Hepatocyte (in vitro differentiated cells): ENCODE measurements at regions not wholly inside any gene's neighbourhood (a gene's known extent, or its start where the extent isn't known, plus 50 kb on each side); places are given as distances from the start of the nearest gene placed in this dataset.

Source experiments
- DNase-seq: peaks from one replicate; pipeline ENCODE4 v3.0.0-alpha.2; 2016; ENCODE audit warnings: low spot score
- H2AFZ ChIP-seq: fragments of 200-600 bp; sonication (generic); 2 replicates; pipeline ENCODE4 v1.6.0; 2016; ENCODE audit warnings: antibody characterized with exemption, mild to moderate bottlenecking
- H3K27ac ChIP-seq: fragments of 200-600 bp; sonication (generic); 2 replicates; pipeline ENCODE4 v1.5.1; 2016; ENCODE audit warnings: mild to moderate bottlenecking
- H3K27me3 ChIP-seq: fragments of 200-600 bp; sonication (generic); 2 replicates; pipeline ENCODE4 v1.6.1; 2016
- H3K36me3 ChIP-seq: fragments of 200-600 bp; sonication (generic); replicated peaks from 2 replicates; pipeline ENCODE4 v1.5.1; 2016; ENCODE audit warnings: low read depth; ENCODE audit not compliant: insufficient read depth
- H3K4me1 ChIP-seq: fragments of 200-600 bp; sonication (generic); 2 replicates; pipeline ENCODE4 v1.5.1; 2016; ENCODE audit warnings: mild to moderate bottlenecking, moderate library complexity; ENCODE audit not compliant: insufficient read depth
- H3K4me2 ChIP-seq: fragments of 200-600 bp; sonication (generic); 2 replicates; pipeline ENCODE4 v1.6.0; 2016
- H3K4me3 ChIP-seq: fragments of 200-600 bp; sonication (generic); 2 replicates; pipeline ENCODE4 v1.5.1; 2016; ENCODE audit warnings: mild to moderate bottlenecking
- H3K79me2 ChIP-seq: fragments of 200-600 bp; sonication (generic); 2 replicates; pipeline ENCODE4 v1.6.0; 2017; ENCODE audit warnings: mild to moderate bottlenecking
- H3K9me2 ChIP-seq: fragments of 200-600 bp; sonication (generic); replicated peaks from 2 replicates; pipeline ENCODE4 v1.6.0; 2017; ENCODE audit warnings: mild to moderate bottlenecking; ENCODE audit not compliant: insufficient read depth
- H3K9me3 ChIP-seq: fragments of 200-600 bp; sonication (generic); 2 replicates; pipeline ENCODE4 v1.5.1; 2016; ENCODE audit warnings: low read depth, mild to moderate bottlenecking
- H4K20me1 ChIP-seq: fragments of 200-600 bp; sonication (generic); 2 replicates; pipeline ENCODE4 v1.6.0; 2016; ENCODE audit warnings: mild to moderate bottlenecking; ENCODE audit not compliant: insufficient read depth, poor library complexity, severe bottlenecking
- CTCF ChIP-seq: fragments of 200-600 bp; sonication (generic); IDR thresholded peaks from 2 replicates; pipeline ENCODE4 v1.5.1; 2016; ENCODE audit warnings: antibody characterized with exemption, mild to moderate bottlenecking; ENCODE audit not compliant: poor library complexity
- EZH2 ChIP-seq: fragments of 200-600 bp; sonication (generic); IDR thresholded peaks from 2 replicates; pipeline ENCODE4 v1.6.1; 2016; ENCODE audit warnings: antibody characterized with exemption, mild to moderate bottlenecking, borderline replicate concordance
- EZH2phosphoT487 ChIP-seq: fragments of 200-600 bp; sonication (generic); IDR thresholded peaks from one replicate; pipeline ENCODE4 v1.6.1; 2018; ENCODE audit warnings: antibody characterized with exemption, mild to moderate bottlenecking, low read depth, moderate library complexity; ENCODE audit not compliant: unreplicated experiment, severe bottlenecking
- WGBS: methylation state at CpG from one replicate; pipeline ENCODE4 v1.1.6; 2016; ENCODE audit warnings: low lambda C conversion rate; ENCODE audit errors: missing lambda C conversion rate; 5-methylcytosine and 5-hydroxymethylcytosine counted together

DNA sequence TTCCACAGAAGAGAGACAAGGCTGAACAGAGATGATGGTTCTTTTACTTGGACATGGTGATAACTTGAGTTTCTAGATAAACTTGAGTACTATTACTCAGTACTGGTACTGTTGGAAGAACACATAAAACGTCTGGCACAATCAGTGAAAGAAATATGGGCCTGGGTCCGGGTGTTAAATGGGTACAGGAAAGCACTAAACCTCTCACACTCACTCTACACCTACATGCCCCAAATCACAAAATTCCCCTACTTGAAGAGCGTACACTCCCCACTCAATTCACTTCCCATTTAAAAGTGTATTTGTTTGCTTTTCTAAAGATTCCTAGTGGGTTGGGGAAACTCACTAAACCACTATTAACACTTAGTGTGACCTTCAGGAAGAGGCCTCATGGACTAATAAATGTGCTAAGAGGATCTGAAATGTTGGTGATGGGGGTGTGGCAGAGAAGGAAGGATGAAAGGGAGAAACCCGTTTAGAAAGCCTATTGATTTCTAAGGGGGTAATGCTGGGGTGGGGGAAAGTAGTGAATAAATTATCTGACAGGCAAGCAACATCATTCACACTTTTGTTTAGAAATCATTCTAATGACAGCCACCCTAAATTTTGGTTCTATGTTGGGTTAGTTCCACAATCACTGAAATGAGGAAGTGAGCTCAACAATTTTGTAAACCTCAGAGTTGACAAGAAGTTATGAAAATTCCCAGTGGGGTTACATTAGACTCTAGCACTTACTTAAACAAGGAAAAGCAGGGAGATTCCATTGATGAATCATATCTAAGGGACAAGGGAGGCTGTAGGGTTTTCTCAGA is 222.6 kb upstream of the MARCKS start:
- H3K9me2 ChIP-seq: no peaks in the 10 kb centered on the region
- H3K79me2 ChIP-seq: no peaks in the 10 kb centered on the region
- H3K27me3 ChIP-seq: no peaks in the 10 kb centered on the region
- no peaks in the 10 kb centered on the region for H3K36me3 ChIP-seq
- no peak for DNase-seq
- no peak overlapping the region for H2AFZ ChIP-seq
- no peak overlapping the region for H3K4me3 ChIP-seq
- H3K9me3 ChIP-seq: no peaks in the 10 kb centered on the region
- no peaks in the 10 kb centered on the region for H4K20me1 ChIP-seq
- no peak overlapping the region for H3K4me2 ChIP-seq
- H3K4me1 ChIP-seq: peaks cover 34% of the 10 kb centered on the region
- TF ChIP-seq EZH2phosphoT487 (no peak), EZH2 (no peak), CTCF (no peak)
- peak overlapping the region; percentile 65 for H3K27ac ChIP-seq
- WGBS: 70% methylated on average over 4 of the region's 4 CpGs

GRCh38 chr6:113635222-113635986 is 221.7 kb upstream of the MARCKS start:
- Histone ChIP-seq H4K20me1 (no peaks in the 10 kb centered on the region), H3K4me3 (no peak overlapping the region), H3K9me2 (no peaks in the 10 kb centered on the region), H3K27me3 (no peaks in the 10 kb centered on the region), H3K4me2 (peak overlapping the region; percentile 7), H3K79me2 (no peaks in the 10 kb centered on the region), H2AFZ (no peak overlapping the region), H3K27ac (peak overlapping the region; percentile 65), H3K4me1 (peaks cover 34% of the 10 kb centered on the region), H3K9me3 (no peaks in the 10 kb centered on the region), H3K36me3 (no peaks in the 10 kb centered on the region)
- WGBS: 38% methylated on average over 1 of the region's 1 CpG
- TF ChIP-seq EZH2 (no peak), EZH2phosphoT487 (no peak), CTCF (no peak)
- DNase-seq: no peak

GRCh38 chr6:113636357-113636824 is 220.8 kb upstream of the MARCKS start:
- peak overlapping the region; percentile 65 for H3K27ac ChIP-seq
- H3K36me3 ChIP-seq: no peaks in the 10 kb centered on the region
- H3K9me2 ChIP-seq: no peaks in the 10 kb centered on the region
- no peaks in the 10 kb centered on the region for H3K27me3 ChIP-seq
- no peak for DNase-seq
- H3K4me1 ChIP-seq: peaks cover 30% of the 10 kb centered on the region
- no peak overlapping the region for H2AFZ ChIP-seq
- H4K20me1 ChIP-seq: no peaks in the 10 kb centered on the region
- no peaks in the 10 kb centered on the region for H3K79me2 ChIP-seq
- WGBS: 29% methylated on average over 1 of the region's 1 CpG
- TF ChIP-seq EZH2phosphoT487 (no peak), EZH2 (no peak), CTCF (no peak)
- H3K9me3 ChIP-seq: no peaks in the 10 kb centered on the region
- no peak overlapping the region for H3K4me3 ChIP-seq
- peak overlapping the region; percentile 1 for H3K4me2 ChIP-seq
